NOMO-1 (cell line): ENCODE measurements at regions not wholly inside any gene's neighbourhood (a gene's known extent, or its start where the extent isn't known, plus 50 kb on each side); places are given as distances from the start of the nearest gene placed in this dataset.
"Not testable (repeated sequence)": the region's sequence is repeated elsewhere in the genome, so short reads cannot be mapped to it uniquely, and the experiment has no call there.

Source experiments
- DNase-seq, 2 experiments: peaks; one replicate each; lab custom pipeline; 2025; ENCODE audit not compliant: unreplicated experiment in 2 of 2; lab: John Stamatoyannopoulos, UW

DNA sequence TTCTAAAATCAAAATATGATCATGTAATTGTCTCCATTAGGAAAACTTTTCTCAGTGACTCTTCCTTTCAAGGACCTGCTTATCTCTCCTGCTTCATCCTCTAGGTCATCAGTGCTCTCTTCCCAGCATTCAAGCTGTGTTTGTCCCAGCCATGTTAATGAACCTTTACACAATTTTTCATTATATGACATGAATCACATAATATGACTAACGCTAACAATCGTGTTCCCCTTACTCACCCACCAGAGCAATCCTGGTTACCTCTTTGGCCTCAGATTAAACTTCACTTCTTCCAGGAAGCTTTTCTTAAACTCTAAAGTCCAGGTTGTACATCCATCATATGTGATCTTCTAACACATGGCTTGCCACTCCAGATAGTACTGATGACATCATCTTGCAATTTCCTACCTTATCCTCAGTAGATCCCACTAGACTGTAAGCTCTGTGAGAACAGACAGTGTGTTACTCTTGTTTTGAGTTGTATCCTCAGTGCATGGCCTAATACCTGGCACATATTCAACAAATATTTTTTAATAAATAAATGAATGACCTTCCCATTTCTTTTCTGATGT, 882.9 kb upstream of the ZEB2 start:
- no peak for DNase-seq

GRCh38 chr2:145399131-145399530, 879.2 kb upstream of the ZEB2 start:
- DNase-seq = no peak

DNA sequence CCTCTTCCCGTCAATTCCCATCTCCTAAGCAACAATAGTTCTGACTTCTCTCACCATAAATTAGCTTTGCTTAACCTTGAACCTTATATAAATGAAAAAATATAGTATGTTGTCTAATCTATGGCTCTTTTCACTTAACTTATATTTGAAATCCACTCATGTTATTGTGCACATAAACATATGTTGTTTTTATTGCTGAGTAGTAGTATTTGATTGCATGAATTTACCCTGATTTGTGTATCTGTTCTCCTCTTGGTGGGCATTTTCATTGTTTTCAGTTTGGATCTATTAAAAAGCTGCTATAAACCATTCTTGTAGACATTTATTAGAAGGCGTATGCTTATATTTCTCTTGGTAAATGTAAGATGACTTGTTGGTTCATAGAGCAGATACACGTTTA, 874.3 kb upstream of the ZEB2 start:
- no peak for DNase-seq

- DNase-seq = no peak
Measured at GRCh38 chr2:145386973-145387372, 867.1 kb upstream of the ZEB2 start.

DNA sequence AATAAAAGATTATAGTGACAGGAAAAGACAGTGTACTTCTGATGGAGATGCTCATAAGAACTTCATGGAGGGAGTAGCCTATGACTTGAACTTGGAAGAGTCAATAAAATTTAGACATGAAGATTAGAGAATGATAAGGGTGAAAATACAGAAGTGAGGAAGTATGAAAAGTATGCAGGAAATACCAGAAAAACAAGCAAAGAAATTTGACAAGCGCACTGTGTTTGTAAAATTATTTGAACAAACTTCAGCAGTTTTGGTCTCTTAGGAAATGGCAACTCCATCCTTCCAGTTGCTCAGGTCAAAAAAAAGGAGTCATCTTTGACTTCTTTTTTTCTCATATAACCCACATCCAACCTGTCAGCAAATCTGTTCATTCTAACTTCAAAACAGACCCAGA, 864.0 kb upstream of the ZEB2 start:
- DNase-seq = no peak

GRCh38 chr2:145380436-145381017, 860.6 kb upstream of the ZEB2 start:
- no peak for DNase-seq

GRCh38 chr2:145379934-145380333, 860.0 kb upstream of the ZEB2 start:
- no peak for DNase-seq

GRCh38 chr2:145374165-145374564, 854.2 kb upstream of the ZEB2 start:
- no peak for DNase-seq

DNA sequence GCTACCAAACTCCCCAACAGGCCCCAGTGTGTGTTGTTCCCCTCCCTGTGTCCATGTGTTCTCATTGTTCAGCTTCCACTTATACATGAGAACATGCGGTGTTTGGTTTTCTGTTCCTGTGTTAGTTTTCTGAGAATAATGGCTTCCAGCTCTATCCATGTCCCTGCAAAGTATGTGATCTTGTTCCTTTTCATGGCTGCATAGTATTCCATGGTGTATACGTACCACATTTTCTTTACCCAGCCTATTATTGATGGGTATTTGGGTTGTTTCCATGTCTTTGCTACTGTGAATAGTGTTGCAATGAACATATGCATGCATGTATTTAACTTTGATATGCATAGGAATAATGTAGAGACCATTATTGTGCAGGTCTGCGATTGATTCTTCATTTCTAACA, 847.4 kb upstream of the ZEB2 start:
- not testable (repeated sequence) for DNase-seq

GRCh38 chr2:145366341-145366740, 846.4 kb upstream of the ZEB2 start:
- DNase-seq = no peak

GRCh38 chr2:145360129-145360790, 840.3 kb upstream of the ZEB2 start:
- no peak for DNase-seq

DNA sequence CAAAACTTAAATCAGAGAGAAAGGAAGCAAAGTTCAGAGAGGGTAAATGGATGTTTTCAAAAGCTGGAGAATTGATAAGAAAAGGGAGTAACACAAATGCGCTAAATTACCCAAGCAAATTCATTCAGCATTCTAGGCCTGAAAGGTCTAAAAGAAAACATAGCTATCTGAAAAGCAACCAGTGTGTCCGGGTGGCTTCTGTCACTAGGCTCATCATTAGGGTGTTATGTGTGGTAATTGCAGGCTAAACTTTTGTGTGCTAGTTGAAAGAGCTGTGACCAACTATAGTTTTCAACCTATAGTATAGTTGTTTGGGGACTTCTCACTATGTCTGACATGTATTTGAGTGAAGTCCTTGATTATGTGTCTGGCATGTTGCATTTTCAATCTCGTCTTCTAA, 839.6 kb upstream of the ZEB2 start:
- no peak for DNase-seq

DNA sequence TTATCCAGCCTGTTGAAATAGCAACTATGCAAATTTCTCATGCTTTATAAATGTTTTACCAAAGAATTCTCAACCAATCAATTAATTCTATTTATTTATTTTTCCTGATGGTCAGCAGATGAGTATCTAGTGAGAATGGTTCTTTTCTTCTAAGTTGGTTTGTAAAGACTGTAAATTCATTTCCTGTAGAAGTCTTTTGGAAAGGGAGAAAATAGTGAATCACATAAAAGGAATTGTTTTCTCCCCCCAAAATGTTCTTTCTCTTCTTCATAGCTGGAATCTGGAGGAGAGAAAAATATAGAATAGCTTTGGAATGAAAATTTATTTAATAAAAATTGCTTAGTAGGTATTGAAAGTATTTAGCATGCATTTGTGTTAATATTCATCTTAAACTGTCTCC, 836.1 kb upstream of the ZEB2 start:
- DNase-seq = no peak

DNA sequence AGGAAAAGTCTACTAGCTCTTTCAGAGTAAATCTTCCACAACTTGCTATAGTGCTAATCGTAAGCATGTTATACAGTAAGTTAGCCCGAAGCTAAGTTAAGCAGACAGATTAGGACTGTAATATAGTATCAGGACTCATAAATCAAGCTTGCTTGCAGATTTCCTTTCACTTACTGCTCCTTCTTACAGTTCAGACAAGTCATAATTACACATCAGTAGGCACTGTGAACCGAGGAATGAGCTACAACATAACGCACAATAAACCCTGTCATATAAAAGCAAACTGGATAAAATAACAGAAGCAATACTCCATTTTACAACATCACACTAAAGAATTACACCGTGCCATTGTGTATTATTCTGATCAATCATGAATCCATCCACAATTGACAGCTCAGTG, 832.6 kb upstream of the ZEB2 start:
- DNase-seq = no peak

DNA sequence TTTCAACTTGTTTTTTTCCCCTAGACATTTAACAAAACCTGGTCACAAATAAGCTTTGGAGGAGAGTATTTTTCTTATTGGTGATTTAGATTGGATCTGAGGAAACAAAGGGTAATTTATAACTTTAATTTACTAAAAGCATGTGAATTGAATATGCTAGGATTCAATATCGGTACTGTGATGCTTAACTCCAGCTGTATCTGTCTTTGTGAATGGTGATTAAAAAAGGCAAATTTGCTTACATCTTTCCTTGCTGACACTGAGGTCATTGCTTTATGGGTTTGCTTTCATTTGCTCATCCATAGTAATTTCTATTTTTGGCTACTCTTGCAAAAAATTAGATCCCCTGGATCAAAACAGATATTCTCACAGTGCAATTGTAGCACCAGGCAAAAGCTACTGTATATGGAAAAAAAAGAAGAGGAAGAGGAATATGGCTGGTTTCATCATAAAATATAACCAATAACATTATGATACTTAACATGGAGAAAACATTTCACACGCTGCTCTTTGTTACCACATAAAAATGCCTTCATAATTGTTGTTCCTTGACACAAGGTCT, 832.0 kb upstream of the ZEB2 start:
- DNase-seq = no peak

DNA sequence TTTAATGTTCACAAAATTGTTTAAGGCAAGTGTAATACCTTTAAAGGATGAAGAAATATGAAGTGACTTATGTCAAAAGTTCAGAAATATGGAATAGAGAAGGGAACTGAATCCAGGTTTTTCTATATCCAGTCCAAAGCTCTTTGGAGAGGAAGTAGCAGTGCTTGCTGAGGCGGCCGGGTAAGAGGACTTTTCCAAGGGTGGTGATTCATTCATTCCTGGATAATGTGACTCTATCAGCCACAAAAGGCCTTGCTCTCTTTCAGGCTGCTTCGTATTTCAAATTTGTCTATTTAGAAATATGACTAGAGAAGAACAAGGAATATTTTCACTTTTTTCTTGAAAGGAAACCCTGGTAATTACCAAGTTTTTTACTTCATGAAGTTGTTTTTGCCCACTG, 830.1 kb upstream of the ZEB2 start:
- no peak for DNase-seq

DNA sequence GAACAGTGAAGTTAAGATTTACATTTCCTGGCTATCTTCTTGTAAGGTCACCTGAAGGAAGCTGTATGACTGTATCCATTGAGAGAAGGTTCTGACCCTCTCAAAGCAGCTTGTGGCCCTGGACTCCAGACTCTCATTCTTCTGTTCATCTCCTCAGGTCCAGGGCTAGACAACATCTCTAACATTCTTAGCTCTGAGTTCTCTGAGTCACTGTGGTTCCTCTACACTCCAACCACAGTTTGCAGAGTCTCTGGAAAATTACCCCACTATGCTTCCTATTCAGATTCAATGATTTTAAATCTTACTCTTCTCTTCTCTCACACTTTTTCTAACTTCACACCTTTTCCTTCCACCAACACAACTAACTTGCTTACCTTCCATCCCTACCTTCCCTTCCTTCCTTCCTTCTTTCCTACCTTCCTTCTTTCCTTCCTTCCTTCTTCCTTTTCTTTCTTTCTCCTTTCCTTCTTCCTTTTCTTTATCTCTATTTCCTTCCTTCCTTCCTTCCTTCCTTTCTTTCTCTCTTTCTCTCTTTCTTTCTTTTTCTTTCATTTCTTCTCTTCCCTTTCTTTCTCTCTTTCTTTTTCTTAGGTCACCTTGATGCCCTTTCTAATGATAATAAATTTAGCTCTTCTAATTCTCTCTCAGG, 824.3 kb upstream of the ZEB2 start:
- DNase-seq = no peak

- no peak for DNase-seq
Measured at GRCh38 chr2:145343287-145343686, 823.4 kb upstream of the ZEB2 start.

- DNase-seq = no peak
Measured at GRCh38 chr2:145341536-145341935, 821.6 kb upstream of the ZEB2 start.

- DNase-seq = no peak
Measured at GRCh38 chr2:145339646-145340045, 819.7 kb upstream of the ZEB2 start.

- DNase-seq = no peak
Measured at GRCh38 chr2:145332210-145332898, 812.4 kb upstream of the ZEB2 start.
